ENCODE measurements at regions not wholly inside any gene's neighbourhood (a gene's known extent, or its start where the extent isn't known, plus 50 kb on each side); places are given as distances from the start of the nearest gene placed in this dataset.
"Not testable (repeated sequence)": the region's sequence is repeated elsewhere in the genome, so short reads cannot be mapped to it uniquely, and the experiment has no call there.

DNA sequence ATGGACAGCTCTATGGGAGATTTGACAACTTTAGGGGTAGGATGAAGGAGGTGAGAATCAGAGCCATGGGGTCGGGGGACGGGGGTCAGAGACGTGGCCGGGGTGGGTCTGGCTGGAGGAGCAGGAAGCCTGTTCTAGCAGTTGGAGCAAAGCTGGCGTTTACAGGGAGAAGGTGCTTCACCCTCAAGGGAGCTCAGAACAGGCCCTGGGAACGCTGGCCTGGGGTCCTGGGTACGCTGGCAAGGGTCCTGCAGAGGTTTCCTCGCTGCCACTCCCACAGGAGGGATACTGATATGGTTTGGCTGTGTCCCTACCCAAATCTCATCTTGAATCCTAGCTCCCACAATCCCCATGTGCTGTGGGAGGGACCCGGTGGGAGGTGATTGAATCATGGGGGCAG is 205.0 kb upstream of the ARL4C start:
- POLR2A ChIA-PET = no interaction called here
- DNase-seq (ENCODE audit: low read depth, low spot score) = no peak
- no peak overlapping the region for H3K4me3 ChIP-seq (ENCODE audit: low read depth, low read length)
- no peak overlapping the region for H3K27ac ChIP-seq (ENCODE audit: low read depth, low read length)
- TF ChIP-seq CTCF (IDR thresholded peaks at IDR 0.05; ENCODE audit: low read depth, low read length) = no peak
- CTCF ChIA-PET = no interaction called here
- peaks cover 6% of the 10 kb centered on the region for H3K9me3 ChIP-seq (ENCODE audit: control insufficient read depth, insufficient read depth, low read length)
- no peaks in the 10 kb centered on the region for H3K27me3 ChIP-seq (ENCODE audit: control insufficient read depth, insufficient read depth, low read length)

DNA sequence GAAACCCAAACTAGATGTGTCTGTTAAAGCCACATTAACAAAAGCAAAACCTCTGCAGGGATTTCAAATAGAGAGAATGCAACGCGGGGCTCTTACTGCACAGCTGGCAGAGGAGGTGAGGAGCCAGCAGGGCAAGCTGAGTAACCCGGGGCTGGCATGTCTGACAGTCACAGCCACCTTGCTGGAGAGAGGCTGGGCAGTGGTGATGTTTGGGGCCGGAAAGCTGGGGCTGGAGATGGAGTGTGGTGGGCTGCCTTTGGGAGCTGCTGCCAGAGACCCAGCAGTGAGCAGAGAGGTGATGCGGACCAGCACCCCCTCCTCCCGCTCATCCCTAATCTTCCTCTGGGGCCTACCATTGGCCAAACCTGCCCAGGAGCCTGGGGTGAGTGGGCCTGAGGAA is 204.5 kb upstream of the ARL4C start:
- ChIA-PET POLR2A (no interaction called here), CTCF (no interaction called here)
- Histone ChIP-seq H3K27ac (ENCODE audit: low read depth, low read length) (no peak overlapping the region), H3K27me3 (ENCODE audit: control insufficient read depth, insufficient read depth, low read length) (no peaks in the 10 kb centered on the region), H3K9me3 (ENCODE audit: control insufficient read depth, insufficient read depth, low read length) (peaks cover 8% of the 10 kb centered on the region), H3K4me3 (ENCODE audit: low read depth, low read length) (no peak overlapping the region)
- no peak for DNase-seq (ENCODE audit: low read depth, low spot score)
- no peak for TF ChIP-seq CTCF (IDR thresholded peaks at IDR 0.05; ENCODE audit: low read depth, low read length)

DNA sequence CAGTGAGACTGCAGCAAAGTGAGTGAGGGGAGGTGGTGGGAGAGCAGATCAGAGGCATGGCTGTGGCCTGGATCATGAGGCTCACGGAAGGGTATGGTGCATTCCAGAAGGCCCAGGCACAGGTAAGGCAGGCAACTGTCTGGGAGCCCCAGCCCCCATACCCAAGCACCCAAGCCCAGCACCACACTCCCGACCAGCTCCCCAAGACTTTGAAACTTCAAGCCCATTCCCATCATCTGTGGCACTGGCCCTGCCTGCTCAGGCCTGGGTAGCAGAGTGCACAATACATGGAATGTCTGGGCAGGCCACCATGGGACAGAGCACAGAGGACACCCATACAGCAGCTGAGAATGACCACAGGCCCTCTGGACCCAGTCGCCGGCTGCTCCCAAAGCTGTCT is 202.6 kb upstream of the ARL4C start:
- H3K27me3 ChIP-seq (ENCODE audit: control insufficient read depth, insufficient read depth, low read length) = no peaks in the 10 kb centered on the region
- no peak overlapping the region for H3K27ac ChIP-seq (ENCODE audit: low read depth, low read length)
- no peak for TF ChIP-seq CTCF (IDR thresholded peaks at IDR 0.05; ENCODE audit: low read depth, low read length)
- H3K9me3 ChIP-seq (ENCODE audit: control insufficient read depth, insufficient read depth, low read length) = peaks cover 10% of the 10 kb centered on the region
- DNase-seq (ENCODE audit: low read depth, low spot score) = no peak
- no peak overlapping the region for H3K4me3 ChIP-seq (ENCODE audit: low read depth, low read length)
- CTCF ChIA-PET = no interaction called here
- POLR2A ChIA-PET = no interaction called here

- H3K4me3 ChIP-seq (ENCODE audit: low read depth, low read length); DNase-seq (ENCODE audit: low read depth, low spot score); H3K27me3 ChIP-seq (ENCODE audit: control insufficient read depth, insufficient read depth, low read length); CTCF ChIA-PET; H3K27ac ChIP-seq (ENCODE audit: low read depth, low read length); POLR2A ChIA-PET: not testable (repeated sequence)
- H3K9me3 ChIP-seq (ENCODE audit: control insufficient read depth, insufficient read depth, low read length) = peaks cover 10% of the 10 kb centered on the region
These were observed 200.5 kb upstream of the ARL4C start for GRCh38 chr2:234697300-234697876.

DNA sequence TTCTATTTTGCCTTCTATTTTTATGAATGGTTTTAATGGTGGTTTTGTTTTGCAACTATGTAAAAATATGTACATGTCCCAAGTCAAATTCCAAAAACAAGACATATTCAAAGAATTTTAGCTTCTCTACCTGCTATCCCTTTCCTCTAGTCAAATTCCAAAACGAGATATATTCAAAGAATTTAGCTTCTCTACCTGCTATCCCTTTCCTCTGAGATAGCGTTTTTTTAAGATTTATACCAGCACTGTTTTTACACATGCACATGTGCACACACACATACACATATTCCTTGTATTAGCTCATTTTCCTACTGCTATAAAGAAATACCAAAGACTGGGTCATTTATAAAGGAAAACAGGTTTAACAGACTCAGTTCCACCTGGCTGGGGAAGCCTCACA is 199.1 kb upstream of the ARL4C start:
- no peak for TF ChIP-seq CTCF (IDR thresholded peaks at IDR 0.05; ENCODE audit: low read depth, low read length)
- ChIA-PET CTCF (no interaction called here), POLR2A (no interaction called here)
- no peaks in the 10 kb centered on the region for H3K27me3 ChIP-seq (ENCODE audit: control insufficient read depth, insufficient read depth, low read length)
- no peak overlapping the region for H3K4me3 ChIP-seq (ENCODE audit: low read depth, low read length)
- H3K9me3 ChIP-seq (ENCODE audit: control insufficient read depth, insufficient read depth, low read length) = peaks cover 10% of the 10 kb centered on the region
- no peak overlapping the region for H3K27ac ChIP-seq (ENCODE audit: low read depth, low read length)
- no peak for DNase-seq (ENCODE audit: low read depth, low spot score)

Measured in AG04450 (cell line).